Heart left ventricle (tissue), 16 donors: ENCODE measurements at regions not wholly inside any gene's neighbourhood (a gene's known extent, or its start where the extent isn't known, plus 50 kb on each side); places are given as distances from the start of the nearest gene placed in this dataset.

Source experiments
- ATAC-seq, 4 donors: fragments of 200-7000 bp; cut with Tn5 transposase; one replicate each; pipeline ENCODE4 v1.9.1; 2020 to 2022; ENCODE audit warnings: moderate library complexity in 4 of 4, mild to moderate bottlenecking in 3 of 4, moderate number of reproducible peaks in 1 of 4
- DNase-seq, 5 donors: peaks; one replicate each; pipeline ENCODE4 v3.0.0-alpha.2; 2020
- H3K27ac ChIP-seq, 12 donors: fragments of 200-600 bp; sonication (generic) in 4 of 12; one replicate each; pipeline versions ENCODE4 v1.5.0 to v1.8.0; 2016 to 2022; ENCODE audit warnings: mild to moderate bottlenecking in 2 of 12
- H3K27me3 ChIP-seq, 9 donors: fragments of 200-600 bp; sonication (generic) in 2 of 9; one replicate each; pipeline versions ENCODE4 v1.5.1 to v1.8.0; 2016 to 2022; ENCODE audit warnings: mild to moderate bottlenecking in 3 of 9
- H3K36me3 ChIP-seq, 9 donors: fragments of 200-600 bp; sonication (generic) in 2 of 9; one replicate each; pipeline versions ENCODE4 v1.5.0 to v1.8.0; 2018 to 2022; ENCODE audit warnings: mild to moderate bottlenecking in 2 of 9
- H3K4me1 ChIP-seq, 12 donors: fragments of 200-600 bp; sonication (generic) in 4 of 12; one replicate each; pipeline versions ENCODE4 v1.5.0 to v1.8.0; 2016 to 2022; ENCODE audit warnings: mild to moderate bottlenecking in 3 of 12
- H3K4me3 ChIP-seq, 12 donors: fragments of 200-600 bp; sonication (generic) in 4 of 12; one replicate each; pipeline versions ENCODE4 v1.5.0 to v1.8.0; 2017 to 2022; ENCODE audit warnings: mild to moderate bottlenecking in 9 of 12, moderate library complexity in 4 of 12
- H3K9me3 ChIP-seq, 12 donors: fragments of 200-600 bp; sonication (generic) in 4 of 12; one replicate each; pipeline versions ENCODE4 v1.5.0 to v1.8.0; 2016 to 2022; ENCODE audit warnings: mild to moderate bottlenecking in 1 of 12
- POLR2A ChIP-seq, 2 donors: fragments of 450-650 bp; IDR thresholded peaks; one replicate each; pipeline ENCODE4 v1.6.1; 2017; ENCODE audit warnings: antibody characterized with exemption in 2 of 2, mild to moderate bottlenecking in 2 of 2, moderate library complexity in 2 of 2
- WGBS, 4 donors: extraction: QIAGEN DNeasy Blood & Tissue Kit in 2 of 4; methylation state at CpG; one replicate each; pipeline versions ENCODE4 v1.1.5 to v1.1.7; 2013 to 2018; 5-methylcytosine and 5-hydroxymethylcytosine counted together
- intact Hi-C, 10 donors: fragments of 100-400 bp; cut with DNase I; formaldehyde crosslinking; loops; one replicate each; pipeline versions ENCODE4 v1.11.1 to v1.14.2; 2022
- TF ChIP-seq, protein P1 (sequence below), 12 donors: fragments of 200-600 bp; sonication (generic) in 4 of 12; IDR thresholded peaks; one replicate each; pipeline versions ENCODE4 v1.5.0 to v1.8.0; 2018 to 2022; ENCODE audit warnings: antibody characterized with exemption in 12 of 12, mild to moderate bottlenecking in 5 of 12
- donor health status: ischemic (EF 13 %, LVEDD 7.1; RV severe dilation, severe dysfunction).
- donor health status: healthy with polysubstance abuse.
- donor health status: DM: no; HTN: yes; CAD: no.
- donor health status: DM: no; HTN: no; CAD: no.
- donor health status: ischemic (EF 25% LVEDD 6.9; RV normal size, moderate dysfunction).
- donor health status: ischemic (EF 25% LVEDD 5.7; RV mildly dilated, moderate dysfunction).
- donor health status: healthy.
- donor health status: DM: yes; HTN: yes; CAD: no.
- donor health status: ischemic (EF 35%, LVEDD 5.7; RV mildly dilated, moderate dysfunction).
- donor health status: nonischemic (EF 11% LVEDD 7.7; RV severe dilation, severe dysfunction).
- donor health status: DM: yes; HTN: yes; CAD: no.
- donor health status: PGD.
- donor health status: ischemic (EF 29% LVEDD 5.4; RV normal size, mild dysfunction).
- donor health status: nonischemic (EF 23%, LVEDD 6.1; RV moderate dilation, normal function).

DNA sequence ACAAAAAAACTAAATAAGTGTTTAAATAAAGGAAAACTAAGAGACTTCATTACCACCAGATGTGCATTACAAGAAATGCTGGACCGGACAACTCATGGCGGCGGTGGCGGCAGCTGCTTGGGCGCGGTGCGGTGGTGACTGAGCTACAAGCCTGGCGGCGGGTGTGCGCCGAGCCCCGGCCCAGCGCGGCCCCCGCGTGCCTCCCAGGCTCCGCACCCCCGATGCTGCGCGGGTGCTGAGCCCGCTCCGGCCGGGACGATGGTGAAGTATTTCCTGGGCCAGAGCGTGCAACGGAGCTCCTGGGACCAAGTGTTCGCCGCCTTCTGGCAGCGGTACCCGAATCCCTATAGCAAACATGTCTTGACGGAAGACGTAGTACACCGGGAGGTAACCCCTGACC lies 52.2 kb upstream of the RCOR3 start:
- ATAC-seq (no peak), DNase-seq (no peak)
- Histone ChIP-seq H3K9me3 (peaks cover 0 to 7% (median 0%) of the 10 kb centered on the region in 12 donors), H3K27me3 (no peaks in the 10 kb centered on the region), H3K4me1 (no peaks in the 10 kb centered on the region), H3K4me3 (no peak overlapping the region), H3K27ac (no peak overlapping the region), H3K36me3 (no peaks in the 10 kb centered on the region)
- intact Hi-C loops, result no loop called here
- TF ChIP-seq, protein P1, sequence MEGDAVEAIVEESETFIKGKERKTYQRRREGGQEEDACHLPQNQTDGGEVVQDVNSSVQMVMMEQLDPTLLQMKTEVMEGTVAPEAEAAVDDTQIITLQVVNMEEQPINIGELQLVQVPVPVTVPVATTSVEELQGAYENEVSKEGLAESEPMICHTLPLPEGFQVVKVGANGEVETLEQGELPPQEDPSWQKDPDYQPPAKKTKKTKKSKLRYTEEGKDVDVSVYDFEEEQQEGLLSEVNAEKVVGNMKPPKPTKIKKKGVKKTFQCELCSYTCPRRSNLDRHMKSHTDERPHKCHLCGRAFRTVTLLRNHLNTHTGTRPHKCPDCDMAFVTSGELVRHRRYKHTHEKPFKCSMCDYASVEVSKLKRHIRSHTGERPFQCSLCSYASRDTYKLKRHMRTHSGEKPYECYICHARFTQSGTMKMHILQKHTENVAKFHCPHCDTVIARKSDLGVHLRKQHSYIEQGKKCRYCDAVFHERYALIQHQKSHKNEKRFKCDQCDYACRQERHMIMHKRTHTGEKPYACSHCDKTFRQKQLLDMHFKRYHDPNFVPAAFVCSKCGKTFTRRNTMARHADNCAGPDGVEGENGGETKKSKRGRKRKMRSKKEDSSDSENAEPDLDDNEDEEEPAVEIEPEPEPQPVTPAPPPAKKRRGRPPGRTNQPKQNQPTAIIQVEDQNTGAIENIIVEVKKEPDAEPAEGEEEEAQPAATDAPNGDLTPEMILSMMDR (IDR thresholded peaks at IDR 0.05), result no peak
- TF ChIP-seq POLR2A (IDR thresholded peaks at IDR 0.05), result no peak
- WGBS, 4 donors, result 92 to 96% (median 93%) methylated on average over 17 to 33 of the region's 33 CpGs

DNA sequence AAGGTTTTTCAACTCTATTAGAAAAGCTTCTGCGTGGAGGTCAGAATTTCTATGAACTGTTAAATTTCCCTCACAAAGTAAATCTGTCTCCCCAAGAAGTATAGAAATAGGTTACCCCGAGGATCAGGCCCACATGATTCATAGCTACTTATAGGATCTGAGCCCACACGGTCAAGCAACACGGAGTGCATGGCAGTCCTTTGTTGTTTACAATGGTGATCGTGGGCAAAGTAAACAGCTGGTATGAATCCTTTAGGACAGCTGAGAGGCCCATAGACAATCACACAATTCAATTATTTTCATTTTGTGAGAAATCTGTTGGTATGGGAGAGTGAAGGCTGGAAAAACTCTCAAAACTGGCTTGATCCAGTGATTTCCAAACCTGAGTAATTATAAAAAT lies 58.9 kb upstream of the RCOR3 start:
- DNase-seq, result no peak
- Histone ChIP-seq H3K9me3 (peaks cover 0 to 6% (median 0%) of the 10 kb centered on the region in 12 donors), H3K27ac (no peak overlapping the region), H3K4me3 (no peak overlapping the region), H3K27me3 (no peaks in the 10 kb centered on the region), H3K4me1 (no peaks in the 10 kb centered on the region), H3K36me3 (no peaks in the 10 kb centered on the region)
- ATAC-seq, result no peak
- WGBS, 4 donors, result 86 to 95% (median 89%) methylated on average over 5 of the region's 5 CpGs
- intact Hi-C loops, result no loop called here
- TF ChIP-seq POLR2A (IDR thresholded peaks at IDR 0.05), result no peak
- TF ChIP-seq, protein P1 (IDR thresholded peaks at IDR 0.05), result no peak

DNA sequence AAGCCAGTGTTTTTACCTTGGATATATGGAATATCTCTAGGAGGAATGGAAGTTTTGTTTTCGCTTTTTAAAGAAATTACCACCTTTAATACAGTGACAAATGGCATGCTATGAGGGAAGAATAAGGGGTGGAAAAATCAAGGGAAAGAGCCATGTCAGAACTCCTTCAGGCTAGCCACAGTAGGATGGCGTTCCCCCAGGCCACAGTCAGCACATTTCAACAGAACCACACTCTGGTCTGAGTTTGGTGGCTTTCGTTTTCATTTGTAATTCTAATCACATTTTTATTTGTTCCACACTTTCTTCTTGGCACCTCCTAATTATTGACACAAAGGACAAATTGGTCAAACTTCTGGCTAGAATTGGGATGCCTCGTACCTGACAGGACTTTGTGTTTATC lies 60.3 kb upstream of the RCOR3 start:
- Histone ChIP-seq H3K27ac (no peak overlapping the region), H3K4me3 (no peak overlapping the region), H3K9me3 (peaks cover 0 to 6% (median 0%) of the 10 kb centered on the region in 12 donors), H3K36me3 (no peaks in the 10 kb centered on the region), H3K4me1 (no peaks in the 10 kb centered on the region), H3K27me3 (peaks cover 0 to 7% (median 0%) of the 10 kb centered on the region in 9 donors)
- DNase-seq (no peak), ATAC-seq (no peak)
- intact Hi-C loops, result no loop called here
- no peak for TF ChIP-seq POLR2A (IDR thresholded peaks at IDR 0.05)
- TF ChIP-seq, protein P1 (IDR thresholded peaks at IDR 0.05), result no peak
- 62 to 83% (median 69%) methylated on average over 4 of the region's 4 CpGs for WGBS, 4 donors

DNA sequence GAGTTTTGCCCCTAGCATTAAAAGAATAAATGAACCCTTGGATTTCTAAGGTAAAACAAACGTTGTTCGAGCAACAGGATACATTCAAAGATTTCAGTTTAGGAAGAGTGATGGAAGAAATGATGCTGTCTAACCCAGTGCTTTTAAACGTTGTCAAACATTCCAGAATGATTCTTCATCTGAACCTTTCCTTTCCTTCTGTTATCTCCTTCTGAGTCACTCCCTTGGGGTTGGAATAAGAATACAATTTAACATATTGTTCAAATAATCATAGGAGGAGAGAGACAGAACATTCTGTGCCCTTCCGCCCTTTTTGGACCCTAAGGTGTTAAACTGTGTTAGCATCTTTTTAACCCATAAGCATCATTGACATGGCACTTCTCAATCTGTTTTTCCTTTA lies 61.1 kb upstream of the RCOR3 start:
- ATAC-seq (no peak), DNase-seq (no peak)
- no peaks in the 10 kb centered on the region for H3K4me1 ChIP-seq
- no peak for TF ChIP-seq POLR2A (IDR thresholded peaks at IDR 0.05)
- TF ChIP-seq, protein P1 (IDR thresholded peaks at IDR 0.05), result no peak
- H3K27ac ChIP-seq, result no peak overlapping the region
- H3K27me3 ChIP-seq, result peaks cover 0 to 7% (median 0%) of the 10 kb centered on the region in 9 donors
- 60 to 68% (median 62%) methylated on average over 4 of the region's 4 CpGs for WGBS, 4 donors
- H3K9me3 ChIP-seq, result peaks cover 0 to 6% (median 0%) of the 10 kb centered on the region in 12 donors
- H3K36me3 ChIP-seq, result no peaks in the 10 kb centered on the region
- intact Hi-C loops, result no loop called here
- H3K4me3 ChIP-seq, result no peak overlapping the region
